Heart left ventricle (tissue), 16 donors: ENCODE measurements at regions not wholly inside any gene's neighbourhood (a gene's known extent, or its start where the extent isn't known, plus 50 kb on each side); places are given as distances from the start of the nearest gene placed in this dataset.

Source experiments
- ATAC-seq, 4 donors: fragments of 200-7000 bp; cut with Tn5 transposase; one replicate each; pipeline ENCODE4 v1.9.1; 2020 to 2022; ENCODE audit warnings: moderate library complexity in 4 of 4, mild to moderate bottlenecking in 3 of 4, moderate number of reproducible peaks in 1 of 4
- DNase-seq, 5 donors: peaks; one replicate each; pipeline ENCODE4 v3.0.0-alpha.2; 2020
- H3K27ac ChIP-seq, 12 donors: fragments of 200-600 bp; sonication (generic) in 4 of 12; one replicate each; pipeline versions ENCODE4 v1.5.0 to v1.8.0; 2016 to 2022; ENCODE audit warnings: mild to moderate bottlenecking in 2 of 12
- H3K27me3 ChIP-seq, 9 donors: fragments of 200-600 bp; sonication (generic) in 2 of 9; one replicate each; pipeline versions ENCODE4 v1.5.1 to v1.8.0; 2016 to 2022; ENCODE audit warnings: mild to moderate bottlenecking in 3 of 9
- H3K36me3 ChIP-seq, 9 donors: fragments of 200-600 bp; sonication (generic) in 2 of 9; one replicate each; pipeline versions ENCODE4 v1.5.0 to v1.8.0; 2018 to 2022; ENCODE audit warnings: mild to moderate bottlenecking in 2 of 9
- H3K4me1 ChIP-seq, 12 donors: fragments of 200-600 bp; sonication (generic) in 4 of 12; one replicate each; pipeline versions ENCODE4 v1.5.0 to v1.8.0; 2016 to 2022; ENCODE audit warnings: mild to moderate bottlenecking in 3 of 12
- H3K4me3 ChIP-seq, 12 donors: fragments of 200-600 bp; sonication (generic) in 4 of 12; one replicate each; pipeline versions ENCODE4 v1.5.0 to v1.8.0; 2017 to 2022; ENCODE audit warnings: mild to moderate bottlenecking in 9 of 12, moderate library complexity in 4 of 12
- H3K9me3 ChIP-seq, 12 donors: fragments of 200-600 bp; sonication (generic) in 4 of 12; one replicate each; pipeline versions ENCODE4 v1.5.0 to v1.8.0; 2016 to 2022; ENCODE audit warnings: mild to moderate bottlenecking in 1 of 12
- POLR2A ChIP-seq, 2 donors: fragments of 450-650 bp; IDR thresholded peaks; one replicate each; pipeline ENCODE4 v1.6.1; 2017; ENCODE audit warnings: antibody characterized with exemption in 2 of 2, mild to moderate bottlenecking in 2 of 2, moderate library complexity in 2 of 2
- WGBS, 4 donors: extraction: QIAGEN DNeasy Blood & Tissue Kit in 2 of 4; methylation state at CpG; one replicate each; pipeline versions ENCODE4 v1.1.5 to v1.1.7; 2013 to 2018; 5-methylcytosine and 5-hydroxymethylcytosine counted together
- intact Hi-C, 10 donors: fragments of 100-400 bp; cut with DNase I; formaldehyde crosslinking; loops; one replicate each; pipeline versions ENCODE4 v1.11.1 to v1.14.2; 2022
- TF ChIP-seq, protein P1 (sequence below), 12 donors: fragments of 200-600 bp; sonication (generic) in 4 of 12; IDR thresholded peaks; one replicate each; pipeline versions ENCODE4 v1.5.0 to v1.8.0; 2018 to 2022; ENCODE audit warnings: antibody characterized with exemption in 12 of 12, mild to moderate bottlenecking in 5 of 12
- donor health status: ischemic (EF 13 %, LVEDD 7.1; RV severe dilation, severe dysfunction).
- donor health status: healthy with polysubstance abuse.
- donor health status: DM: no; HTN: yes; CAD: no.
- donor health status: DM: no; HTN: no; CAD: no.
- donor health status: ischemic (EF 25% LVEDD 6.9; RV normal size, moderate dysfunction).
- donor health status: ischemic (EF 25% LVEDD 5.7; RV mildly dilated, moderate dysfunction).
- donor health status: healthy.
- donor health status: DM: yes; HTN: yes; CAD: no.
- donor health status: ischemic (EF 35%, LVEDD 5.7; RV mildly dilated, moderate dysfunction).
- donor health status: nonischemic (EF 11% LVEDD 7.7; RV severe dilation, severe dysfunction).
- donor health status: DM: yes; HTN: yes; CAD: no.
- donor health status: PGD.
- donor health status: ischemic (EF 29% LVEDD 5.4; RV normal size, mild dysfunction).
- donor health status: nonischemic (EF 23%, LVEDD 6.1; RV moderate dilation, normal function).

DNA sequence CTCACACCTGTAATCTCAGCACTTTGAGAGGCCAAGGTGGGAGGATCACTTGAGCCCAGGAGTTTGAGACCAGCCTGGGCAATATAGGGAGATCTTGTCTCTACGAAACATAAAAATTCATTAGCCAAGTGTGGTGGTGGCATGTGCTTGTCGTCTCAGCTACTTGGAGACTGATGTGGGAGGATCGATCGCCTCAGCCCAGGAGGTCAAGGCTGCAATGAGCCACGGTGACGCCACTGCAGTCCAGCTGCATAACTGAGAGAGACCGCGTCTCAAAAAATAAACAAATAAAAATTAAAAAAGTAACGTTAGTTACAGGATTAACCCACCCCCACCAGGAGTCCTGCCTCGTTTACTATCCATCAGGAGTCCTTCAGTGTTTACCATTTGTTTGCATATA is 345.1 kb downstream of the BTBD3 start:
- ATAC-seq (no peak), DNase-seq (no peak)
- no peak overlapping the region for H3K27ac ChIP-seq
- no peaks in the 10 kb centered on the region for H3K9me3 ChIP-seq
- H3K4me3 ChIP-seq: no peak overlapping the region
- peaks cover 0 to 3% (median 0%) of the 10 kb centered on the region in 12 donors for H3K4me1 ChIP-seq
- WGBS, 4 donors: 63 to 75% (median 71%) methylated on average over 10 of the region's 10 CpGs
- H3K27me3 ChIP-seq: no peaks in the 10 kb centered on the region
- H3K36me3 ChIP-seq: no peaks in the 10 kb centered on the region
- no peak for TF ChIP-seq POLR2A (IDR thresholded peaks at IDR 0.05)
- TF ChIP-seq, protein P1, sequence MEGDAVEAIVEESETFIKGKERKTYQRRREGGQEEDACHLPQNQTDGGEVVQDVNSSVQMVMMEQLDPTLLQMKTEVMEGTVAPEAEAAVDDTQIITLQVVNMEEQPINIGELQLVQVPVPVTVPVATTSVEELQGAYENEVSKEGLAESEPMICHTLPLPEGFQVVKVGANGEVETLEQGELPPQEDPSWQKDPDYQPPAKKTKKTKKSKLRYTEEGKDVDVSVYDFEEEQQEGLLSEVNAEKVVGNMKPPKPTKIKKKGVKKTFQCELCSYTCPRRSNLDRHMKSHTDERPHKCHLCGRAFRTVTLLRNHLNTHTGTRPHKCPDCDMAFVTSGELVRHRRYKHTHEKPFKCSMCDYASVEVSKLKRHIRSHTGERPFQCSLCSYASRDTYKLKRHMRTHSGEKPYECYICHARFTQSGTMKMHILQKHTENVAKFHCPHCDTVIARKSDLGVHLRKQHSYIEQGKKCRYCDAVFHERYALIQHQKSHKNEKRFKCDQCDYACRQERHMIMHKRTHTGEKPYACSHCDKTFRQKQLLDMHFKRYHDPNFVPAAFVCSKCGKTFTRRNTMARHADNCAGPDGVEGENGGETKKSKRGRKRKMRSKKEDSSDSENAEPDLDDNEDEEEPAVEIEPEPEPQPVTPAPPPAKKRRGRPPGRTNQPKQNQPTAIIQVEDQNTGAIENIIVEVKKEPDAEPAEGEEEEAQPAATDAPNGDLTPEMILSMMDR (IDR thresholded peaks at IDR 0.05): no peak
- intact Hi-C loops: no loop called here

- H3K27ac ChIP-seq: no peak overlapping the region
- intact Hi-C loops: no loop called here
- no peaks in the 10 kb centered on the region for H3K36me3 ChIP-seq
- 61 to 73% (median 66%) methylated on average over 7 of the region's 7 CpGs for WGBS, 4 donors
- no peaks in the 10 kb centered on the region for H3K27me3 ChIP-seq
- no peak overlapping the region for H3K4me3 ChIP-seq
- TF ChIP-seq, protein P1 (IDR thresholded peaks at IDR 0.05): no peak
- no peak for TF ChIP-seq POLR2A (IDR thresholded peaks at IDR 0.05)
- H3K4me1 ChIP-seq: peaks cover 0 to 3% (median 0%) of the 10 kb centered on the region in 12 donors
- no peak for DNase-seq
- ATAC-seq: no peak
- H3K9me3 ChIP-seq: no peaks in the 10 kb centered on the region
Measured at GRCh38 chr20:12264711-12265110, 347.0 kb downstream of the BTBD3 start.

DNA sequence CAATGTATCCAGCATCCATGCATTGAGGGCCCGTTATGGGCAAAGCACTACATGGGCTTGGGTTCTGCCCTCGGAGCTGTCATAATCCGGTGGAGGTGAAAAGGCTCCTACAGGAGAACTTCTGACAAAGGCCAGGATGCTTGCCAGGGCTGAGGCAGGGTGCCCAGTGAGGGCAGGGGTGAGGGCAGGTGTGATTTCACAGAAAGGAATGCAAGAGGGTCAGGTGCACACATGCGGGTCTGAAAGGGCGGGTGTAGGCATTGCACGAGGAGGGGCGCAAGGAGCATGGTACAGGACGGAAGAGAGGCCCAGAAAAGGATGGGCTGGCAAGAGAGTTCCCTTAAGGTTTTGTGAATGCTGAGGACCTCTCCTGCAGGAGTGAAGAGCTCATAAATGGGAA is 348.0 kb downstream of the BTBD3 start:
- Histone ChIP-seq H3K9me3 (no peaks in the 10 kb centered on the region), H3K27me3 (no peaks in the 10 kb centered on the region), H3K36me3 (no peaks in the 10 kb centered on the region), H3K4me1 (peaks cover 0 to 3% (median 0%) of the 10 kb centered on the region in 12 donors), H3K4me3 (no peak overlapping the region), H3K27ac (no peak overlapping the region)
- intact Hi-C loops: no loop called here
- WGBS, 4 donors: 93 to 97% (median 95%) methylated on average over 8 of the region's 8 CpGs
- ATAC-seq (no peak), DNase-seq (no peak)
- TF ChIP-seq POLR2A (IDR thresholded peaks at IDR 0.05): no peak
- TF ChIP-seq, protein P1 (IDR thresholded peaks at IDR 0.05): no peak

DNA sequence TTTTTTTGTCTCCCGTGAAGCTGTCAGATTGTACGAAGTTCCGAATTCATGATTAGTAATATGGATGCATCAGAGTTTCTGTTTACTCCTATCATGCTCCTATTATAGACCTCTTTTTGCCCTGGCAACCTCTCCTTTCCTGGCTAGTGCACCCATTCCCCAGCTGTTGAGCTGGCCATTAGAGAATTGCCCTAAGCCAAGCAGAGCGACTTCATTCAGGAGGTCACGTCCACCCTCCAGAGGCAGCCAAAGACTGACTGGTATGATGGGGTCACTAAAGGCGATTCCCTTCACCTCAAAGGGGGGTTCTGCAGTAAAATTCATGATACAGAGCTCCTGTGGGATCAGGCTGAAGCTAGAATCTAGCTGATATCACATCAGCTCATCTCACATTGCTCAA is 351.9 kb downstream of the BTBD3 start:
- intact Hi-C loops: no loop called here
- Histone ChIP-seq H3K27me3 (no peaks in the 10 kb centered on the region), H3K9me3 (no peaks in the 10 kb centered on the region), H3K27ac (no peak overlapping the region), H3K4me1 (peaks cover 0 to 3% (median 0%) of the 10 kb centered on the region in 12 donors), H3K4me3 (no peak overlapping the region), H3K36me3 (no peaks in the 10 kb centered on the region)
- no peak for ATAC-seq
- TF ChIP-seq POLR2A (IDR thresholded peaks at IDR 0.05): no peak
- TF ChIP-seq, protein P1 (IDR thresholded peaks at IDR 0.05): no peak
- DNase-seq: no peak
- 70 to 86% (median 78%) methylated on average over 6 of the region's 6 CpGs for WGBS, 4 donors
